DMS79 (cell line): ENCODE measurements at regions not wholly inside any gene's neighbourhood (a gene's known extent, or its start where the extent isn't known, plus 50 kb on each side); places are given as distances from the start of the nearest gene placed in this dataset.
"Not testable (repeated sequence)": the region's sequence is repeated elsewhere in the genome, so short reads cannot be mapped to it uniquely, and the experiment has no call there.

Source experiments
- DNase-seq: peaks from one replicate; lab custom pipeline; 2025; lab: John Stamatoyannopoulos, UW

DNA sequence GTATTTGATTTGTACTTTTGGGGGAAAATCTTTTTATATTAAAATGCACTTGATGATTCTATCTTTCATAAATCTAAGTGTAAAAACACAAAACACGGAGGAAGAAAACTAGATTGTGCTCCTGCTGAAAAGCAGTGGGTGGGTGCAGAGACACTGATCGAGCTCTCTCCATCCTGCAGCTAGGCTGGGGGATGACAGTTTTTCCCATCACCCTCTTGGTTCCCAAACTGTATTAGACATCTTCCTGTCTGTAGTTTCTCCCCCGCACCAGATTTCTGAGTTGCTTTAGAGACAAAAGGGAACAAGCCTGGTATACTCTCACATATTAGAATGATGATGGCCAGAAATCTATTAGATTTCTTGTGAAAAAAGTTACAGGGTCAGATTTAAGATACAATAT lies 99.6 kb downstream of the FAM114A2 start:
- no peak for DNase-seq

- DNase-seq, result no peak
Observed at GRCh38 chr5:153938191-153938842, 100.4 kb downstream of the FAM114A2 start.

DNA sequence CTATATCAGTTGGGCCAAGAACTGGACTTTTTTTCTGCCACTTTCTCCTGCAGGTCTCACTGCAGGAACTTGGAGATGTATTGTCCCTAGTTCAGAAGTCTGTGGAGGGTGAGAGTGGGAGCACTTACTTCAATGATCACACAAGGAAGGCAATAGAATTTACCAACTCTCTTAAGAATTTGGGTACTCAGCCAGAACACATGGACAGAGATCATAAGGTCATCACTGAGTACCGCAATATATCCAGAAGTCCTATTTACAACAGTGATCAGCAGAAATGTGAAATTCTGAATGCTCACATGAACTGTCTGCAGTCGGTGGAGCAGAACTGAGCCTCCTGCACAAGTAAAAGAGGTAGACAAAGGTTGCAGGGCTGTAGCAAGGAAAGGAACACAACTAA lies 101.0 kb downstream of the FAM114A2 start:
- no peak for DNase-seq

- DNase-seq, result not testable (repeated sequence)
Observed at GRCh38 chr5:153935151-153935550, 103.6 kb downstream of the FAM114A2 start.

GRCh38 chr5:153926201-153926600 lies 112.5 kb downstream of the FAM114A2 start:
- DNase-seq, result no peak

DNA sequence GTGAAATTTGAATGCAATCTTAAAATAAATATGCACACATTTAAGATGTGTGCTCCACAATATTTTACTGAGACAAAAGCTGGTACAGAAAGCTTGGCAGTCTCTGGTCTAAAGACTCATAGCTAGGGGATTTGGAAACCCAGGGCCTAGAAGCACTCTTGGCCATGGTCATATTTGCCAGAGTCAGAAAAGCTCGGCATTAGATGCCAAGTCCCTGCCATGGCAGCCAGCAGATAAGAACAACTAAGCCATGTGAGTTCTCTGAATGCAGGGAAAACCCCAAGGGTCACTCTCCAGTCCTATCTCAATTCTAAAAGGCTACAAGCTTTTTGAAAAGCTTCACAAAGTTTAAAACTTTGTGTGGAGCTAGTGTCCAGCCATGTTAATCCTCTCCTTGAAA lies 119.5 kb downstream of the FAM114A2 start:
- no peak for DNase-seq

GRCh38 chr5:153907170-153907775 lies 131.4 kb downstream of the FAM114A2 start:
- no peak for DNase-seq

GRCh38 chr5:153905219-153905618 lies 133.5 kb downstream of the FAM114A2 start:
- no peak for DNase-seq

DNA sequence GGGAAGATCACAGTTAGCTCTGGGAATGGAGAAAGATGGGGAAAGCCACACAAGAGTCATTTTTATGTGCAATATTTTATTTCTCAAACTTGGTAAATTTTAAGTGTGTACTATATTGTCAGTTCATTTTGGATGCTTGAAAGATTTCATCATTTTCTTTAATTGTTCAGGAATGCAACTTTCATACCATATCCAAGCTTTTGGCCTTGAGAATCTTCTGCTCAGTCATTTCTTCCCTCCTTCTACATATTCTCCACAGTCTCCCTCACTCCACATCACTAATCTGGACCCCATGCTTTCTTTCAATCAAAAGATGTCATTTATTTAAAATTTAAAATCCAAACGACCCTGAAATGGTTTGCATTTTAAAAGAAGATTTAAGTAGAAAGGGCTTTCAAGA lies 135.4 kb downstream of the FAM114A2 start:
- DNase-seq, result no peak

DNA sequence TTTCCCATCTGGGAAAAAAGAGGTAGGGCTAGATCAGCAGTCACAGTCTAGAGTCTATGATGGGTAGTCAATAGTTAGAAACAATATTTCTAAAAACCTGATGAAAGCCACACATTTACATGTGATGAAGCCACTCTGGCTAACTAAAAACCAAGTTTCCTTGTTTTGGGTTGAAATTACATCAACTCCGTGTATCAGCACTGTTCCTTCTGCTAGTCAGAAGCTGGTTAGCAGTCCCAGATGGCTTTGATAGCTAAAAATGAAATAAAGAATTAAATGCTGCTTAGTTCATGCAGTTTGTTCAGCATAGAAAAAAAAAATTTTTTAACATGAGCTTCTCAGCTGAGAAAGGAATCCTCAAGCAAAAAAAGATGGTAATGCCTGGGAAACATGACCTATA lies 136.7 kb downstream of the FAM114A2 start:
- DNase-seq, result no peak

DNA sequence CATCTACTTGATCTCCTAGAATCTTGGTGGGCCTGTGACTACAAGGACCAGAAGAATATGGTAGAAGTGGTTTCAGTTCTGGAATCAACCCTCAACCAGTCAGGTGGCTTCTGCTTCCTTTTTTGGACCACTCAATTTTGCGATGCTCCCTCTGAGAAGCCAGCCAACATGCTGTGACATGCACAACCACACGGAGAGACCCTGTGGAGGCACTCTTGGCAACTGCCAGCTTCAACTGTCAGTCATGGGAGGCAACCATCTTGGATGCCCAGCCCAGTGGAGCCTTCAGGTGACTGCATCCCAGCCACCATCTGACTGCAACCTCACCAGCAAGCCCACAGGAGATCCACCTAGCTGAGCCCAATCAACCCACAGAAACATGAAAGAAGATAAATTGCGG lies 137.3 kb downstream of the FAM114A2 start:
- no peak for DNase-seq

DNA sequence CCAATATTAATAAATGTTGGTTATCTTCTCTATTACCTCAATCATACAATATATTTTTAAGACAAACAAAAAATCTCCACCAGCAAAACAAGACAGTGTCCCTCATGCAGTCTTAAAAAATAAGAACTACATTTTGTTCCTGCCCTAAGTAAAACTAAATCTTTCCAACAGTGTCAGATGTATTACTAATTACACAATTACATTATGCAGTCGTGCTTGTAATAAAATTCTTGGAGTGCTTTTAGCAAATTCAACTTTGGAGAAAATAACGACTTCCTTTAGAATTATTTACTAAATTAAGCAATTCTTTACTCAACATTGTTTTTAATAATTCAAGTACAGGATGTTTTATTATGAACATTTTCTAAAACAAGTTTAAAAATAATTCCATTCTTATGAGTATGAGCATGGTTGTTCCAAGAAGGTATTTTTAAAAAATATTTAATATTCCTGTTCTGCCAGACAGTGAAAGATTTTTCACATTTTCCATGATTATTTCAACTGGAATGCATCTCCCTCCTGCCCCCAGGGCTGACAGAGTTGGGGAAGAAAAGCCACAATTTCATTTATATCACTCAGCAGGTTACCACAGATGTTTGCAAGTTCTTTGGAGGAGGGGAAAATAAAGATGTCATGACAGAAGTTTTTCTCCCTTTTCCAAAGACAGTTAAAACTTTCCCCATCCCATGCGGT lies 137.9 kb downstream of the FAM114A2 start:
- no peak for DNase-seq

DNA sequence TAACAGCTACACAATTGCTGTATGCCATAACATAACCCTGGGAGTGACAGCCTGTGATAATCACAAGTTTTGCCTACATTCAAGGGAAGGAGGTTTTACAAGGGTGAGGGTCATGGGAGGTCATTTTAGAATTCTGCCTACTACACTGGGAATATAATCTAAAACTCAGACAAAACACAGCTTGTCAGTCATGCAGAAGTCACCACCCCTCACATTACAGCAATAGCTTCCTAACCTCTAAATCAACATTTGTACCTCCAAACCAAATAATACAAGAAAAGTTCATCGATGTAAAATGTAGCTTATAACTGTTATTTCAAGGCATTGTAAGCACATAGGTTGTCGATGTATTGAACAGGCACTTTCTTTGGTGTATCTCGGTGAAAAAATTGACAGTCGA lies 139.0 kb downstream of the FAM114A2 start:
- no peak for DNase-seq

- peak; percentile 64 for DNase-seq
Observed at GRCh38 chr5:153896701-153897100, 142.0 kb downstream of the FAM114A2 start.

DNA sequence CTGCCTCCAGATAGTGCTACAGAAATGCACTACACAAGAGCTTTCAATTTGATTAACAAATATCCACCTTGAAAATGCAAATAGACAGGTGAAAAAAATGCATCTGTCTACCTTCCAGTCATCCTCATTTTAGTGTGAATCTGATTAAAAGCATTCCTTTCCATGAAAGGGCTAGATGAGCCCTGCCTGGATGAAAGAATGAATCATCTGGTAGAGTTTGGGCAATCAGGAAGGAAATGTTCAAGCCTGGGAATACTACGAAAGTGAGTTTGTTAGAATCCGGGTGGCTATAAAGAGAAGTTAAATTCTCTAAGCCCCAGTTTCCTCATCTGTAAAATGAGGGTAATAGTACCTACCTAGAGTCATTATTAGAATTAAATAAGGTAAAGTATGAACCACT lies 142.6 kb downstream of the FAM114A2 start:
- DNase-seq, result no peak

- no peak for DNase-seq
Observed at GRCh38 chr5:153895266-153895665, 143.4 kb downstream of the FAM114A2 start.

DNA sequence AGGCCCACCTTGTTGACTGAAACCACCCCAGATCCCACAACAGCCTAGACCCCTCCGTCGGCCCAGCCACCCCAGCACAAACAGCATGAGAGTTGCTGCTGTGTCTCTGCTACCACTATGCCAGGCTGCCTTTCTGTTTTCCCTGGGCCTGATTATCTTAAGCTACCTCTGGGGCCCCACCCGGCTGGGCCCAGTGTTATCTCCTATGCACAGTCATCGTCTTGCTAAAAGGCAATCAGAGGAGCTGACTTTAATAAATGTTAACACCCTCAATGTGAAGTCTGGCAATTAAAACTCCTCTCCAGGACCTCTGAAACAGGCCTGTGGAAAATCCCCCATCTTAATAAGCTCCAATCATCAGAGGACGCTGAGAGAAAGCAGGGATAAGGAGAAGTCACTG lies 144.9 kb downstream of the FAM114A2 start:
- no peak for DNase-seq

- no peak for DNase-seq
Observed at GRCh38 chr5:153891394-153891793, 147.3 kb downstream of the FAM114A2 start.

- no peak for DNase-seq
Observed at GRCh38 chr5:153888781-153889180, 149.9 kb downstream of the FAM114A2 start.

DNA sequence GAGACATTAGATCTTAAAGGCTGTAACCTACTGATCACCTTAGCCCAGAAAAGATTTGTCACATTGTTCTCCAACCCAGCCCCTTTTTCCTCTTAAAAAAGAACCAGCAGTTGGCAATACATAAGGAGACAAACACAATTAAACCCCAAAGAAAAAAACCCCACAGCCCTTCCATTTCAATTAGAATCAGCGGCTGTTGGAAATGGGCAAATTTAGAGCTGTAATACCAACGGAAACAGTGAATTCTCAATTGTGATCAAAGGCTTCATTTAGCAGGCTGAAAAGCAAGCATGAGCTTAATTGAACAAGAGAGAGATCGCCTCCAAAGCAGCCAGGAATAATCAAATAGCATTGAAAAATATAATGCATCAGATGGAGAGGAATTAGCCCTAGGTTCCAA lies 153.6 kb downstream of the FAM114A2 start:
- DNase-seq, result no peak

DNA sequence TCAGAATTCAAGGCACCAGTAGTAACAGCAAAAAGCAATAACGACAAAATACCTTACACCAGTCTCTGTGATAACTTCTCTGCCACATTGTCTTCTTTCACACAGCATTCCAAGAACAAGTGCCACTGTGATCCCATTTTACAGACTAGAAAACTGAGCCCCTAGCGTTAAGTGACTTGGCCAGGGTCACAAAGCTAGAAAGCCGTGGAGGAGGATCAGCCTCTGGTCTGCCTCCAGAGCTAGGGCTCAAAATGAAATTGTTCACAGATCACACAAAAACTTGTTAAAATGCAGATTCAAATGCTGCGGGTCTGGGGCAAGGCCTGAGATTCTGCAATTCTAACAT lies 154.1 kb downstream of the FAM114A2 start:
- no peak for DNase-seq

GRCh38 chr5:153883854-153884611 lies 154.7 kb downstream of the FAM114A2 start:
- no peak for DNase-seq

DNA sequence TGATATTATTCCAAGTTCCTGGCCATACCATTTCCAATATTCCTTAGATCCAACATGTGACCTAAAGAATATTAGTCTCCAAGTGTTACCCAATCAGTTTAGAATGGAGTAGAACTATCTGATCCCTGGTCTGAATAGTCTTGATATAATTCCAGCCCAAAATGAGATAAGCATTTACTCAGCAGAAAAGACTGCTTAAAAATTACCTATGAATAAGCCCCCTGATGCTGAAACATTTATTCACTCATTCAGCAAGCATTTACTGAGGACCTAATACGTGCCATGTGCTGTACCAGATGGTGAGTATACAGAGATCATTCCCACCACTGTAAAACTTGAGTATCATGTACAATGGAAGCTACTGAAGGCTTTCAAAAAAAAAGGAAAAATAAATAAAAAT lies 157.0 kb downstream of the FAM114A2 start:
- no peak for DNase-seq
